Stimulated activated CD4-positive, alpha-beta T cell treated with anti-CD3 and anti-CD28 coated beads, Interleukin-2, amount 100 ng/mL, for 4 hours (primary cell): ENCODE measurements at regions not wholly inside any gene's neighbourhood (a gene's known extent, or its start where the extent isn't known, plus 50 kb on each side); places are given as distances from the start of the nearest gene placed in this dataset.

Experiments
- DNase-seq: peaks from one replicate; pipeline ENCODE4 v3.0.0-alpha.2; 2020; ENCODE audit warnings: low read depth

DNA sequence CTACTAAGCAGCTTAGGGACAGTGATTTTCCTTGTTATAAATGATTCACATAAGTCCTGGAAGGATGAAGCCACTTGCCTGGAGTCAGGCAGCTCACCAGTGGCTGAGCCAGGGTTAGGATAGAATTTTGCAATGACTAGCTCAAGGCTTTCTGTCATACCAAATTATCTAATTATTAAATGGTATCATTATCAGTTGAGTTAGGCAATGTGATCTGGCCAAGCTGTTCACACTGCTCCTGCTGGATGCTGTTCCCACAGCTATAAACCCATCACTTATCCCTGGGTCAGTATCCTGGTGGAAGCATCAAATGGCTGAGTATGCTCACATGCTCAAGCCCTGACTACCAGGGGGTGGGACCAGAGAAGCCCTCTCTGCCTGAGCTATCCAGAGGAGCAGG, 235.2 kb downstream of the MTX2 start:
- no peak for DNase-seq

GRCh38 chr2:176507786-176508185, 238.5 kb downstream of the MTX2 start:
- no peak for DNase-seq

DNA sequence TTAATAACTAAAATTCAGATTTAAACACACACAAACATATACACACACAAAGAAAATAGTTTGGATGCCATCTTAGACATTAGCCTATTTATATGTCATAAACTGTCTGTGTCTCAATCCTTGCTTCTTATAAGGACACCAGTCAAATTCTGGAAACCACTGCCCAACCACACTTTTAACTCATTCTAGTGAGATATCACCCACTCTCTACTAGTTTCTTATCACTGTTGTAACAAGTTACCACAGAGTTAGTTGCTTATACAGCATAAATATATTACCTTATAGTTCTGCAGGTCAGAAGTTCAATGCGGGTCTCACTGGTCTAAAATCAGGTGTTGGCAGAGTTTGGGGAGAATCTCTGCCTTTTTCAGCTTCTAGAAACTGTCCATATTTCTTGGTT, 239.1 kb downstream of the MTX2 start:
- no peak for DNase-seq

- DNase-seq: no peak
Measured at GRCh38 chr2:176508984-176509740, 239.9 kb downstream of the MTX2 start.

- no peak for DNase-seq
Measured at GRCh38 chr2:176514276-176514675, 245.0 kb downstream of the MTX2 start.

- DNase-seq: no peak
Measured at GRCh38 chr2:176514805-176515500, 245.7 kb downstream of the MTX2 start.

GRCh38 chr2:176516051-176516602, 246.9 kb downstream of the MTX2 start:
- no peak for DNase-seq

- no peak for DNase-seq
Measured at GRCh38 chr2:176518823-176519222, 249.6 kb downstream of the MTX2 start.

GRCh38 chr2:176521878-176522670, 252.8 kb downstream of the MTX2 start:
- DNase-seq: no peak

GRCh38 chr2:176525086-176525485, 255.8 kb downstream of the MTX2 start:
- DNase-seq: no peak

GRCh38 chr2:176526995-176527901, 258.0 kb downstream of the MTX2 start:
- DNase-seq: no peak

DNA sequence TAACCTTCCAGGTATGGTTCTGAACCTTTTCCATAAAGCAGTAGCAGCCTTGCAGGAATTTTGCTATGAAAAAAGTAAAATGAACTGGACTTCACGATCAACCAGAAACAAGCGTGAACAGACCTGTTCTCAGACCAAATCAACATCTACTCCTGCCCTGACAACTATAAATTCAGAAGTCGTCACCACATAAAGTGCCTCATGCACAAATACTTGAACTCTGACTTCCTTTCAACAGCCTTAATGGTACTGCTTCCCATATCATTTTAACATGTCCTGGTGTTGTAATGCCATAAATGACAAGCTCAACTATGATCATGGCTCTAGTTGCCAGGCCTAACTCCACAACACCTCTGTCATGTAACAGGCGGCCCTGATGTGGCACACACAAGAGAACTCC, 262.4 kb downstream of the MTX2 start:
- DNase-seq: no peak

- DNase-seq: no peak
Measured at GRCh38 chr2:176533505-176534193, 264.4 kb downstream of the MTX2 start.

DNA sequence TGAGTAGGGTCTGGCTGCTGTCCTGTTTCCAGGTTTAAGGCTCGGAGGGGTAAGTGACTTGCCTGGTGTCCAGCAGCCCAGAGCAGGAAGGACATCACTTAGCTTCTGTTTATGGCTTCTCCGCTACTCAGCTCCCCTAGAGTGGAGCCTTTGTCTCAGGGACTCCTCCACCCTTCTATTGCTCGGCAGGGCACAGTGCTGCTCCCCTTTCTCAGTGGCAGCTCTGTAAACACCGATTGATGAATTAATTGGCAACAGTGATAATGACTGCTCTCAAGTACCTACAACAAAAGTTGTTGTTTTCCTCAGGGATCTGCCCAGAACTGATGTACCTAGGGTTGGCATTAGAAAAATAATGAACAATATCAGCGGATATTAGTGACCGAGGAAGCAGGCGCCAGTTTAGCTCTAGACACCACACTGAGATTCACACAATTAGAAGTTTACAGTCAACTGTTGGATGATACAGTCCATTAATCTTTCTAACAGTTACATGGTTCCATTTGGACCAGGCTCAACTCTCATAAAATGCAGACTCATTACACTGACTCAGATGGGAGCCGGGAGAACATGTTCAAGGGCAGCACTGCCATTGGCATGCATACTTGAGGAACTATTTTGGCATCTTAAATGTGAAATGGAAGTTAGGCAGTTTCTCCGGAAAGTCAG, 265.7 kb downstream of the MTX2 start:
- DNase-seq: no peak

DNA sequence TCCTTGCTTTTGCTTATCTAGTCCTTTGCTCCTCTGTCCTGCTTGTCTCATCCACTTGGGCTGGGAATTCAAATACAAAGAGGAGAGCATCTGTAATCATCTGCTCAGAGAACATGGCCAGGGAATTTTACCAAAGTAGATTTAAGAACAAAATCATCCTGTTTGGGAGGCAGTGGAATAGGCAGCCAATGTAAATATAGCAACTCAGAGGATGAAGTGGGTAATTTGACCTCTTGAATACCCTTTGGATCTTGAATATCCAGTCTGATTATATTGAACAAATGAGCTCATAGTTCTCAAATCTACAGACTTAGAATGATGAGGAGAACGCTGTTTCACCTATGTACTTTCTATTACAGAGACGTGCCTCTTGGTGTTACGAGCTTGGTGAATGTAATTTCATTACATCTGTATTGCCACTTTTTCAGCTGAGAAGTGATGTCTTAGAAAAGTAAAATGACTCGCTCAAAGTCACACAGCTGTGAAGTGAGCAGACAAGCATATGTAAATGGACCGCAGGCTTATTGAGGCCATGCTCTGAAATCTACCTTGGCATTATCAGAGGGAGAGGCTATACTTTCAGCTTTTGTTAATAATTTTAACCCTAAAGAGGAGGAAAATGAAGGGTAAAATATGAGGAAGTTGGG, 266.3 kb downstream of the MTX2 start:
- no peak for DNase-seq

- DNase-seq: no peak
Measured at GRCh38 chr2:176536439-176537133, 267.3 kb downstream of the MTX2 start.

DNA sequence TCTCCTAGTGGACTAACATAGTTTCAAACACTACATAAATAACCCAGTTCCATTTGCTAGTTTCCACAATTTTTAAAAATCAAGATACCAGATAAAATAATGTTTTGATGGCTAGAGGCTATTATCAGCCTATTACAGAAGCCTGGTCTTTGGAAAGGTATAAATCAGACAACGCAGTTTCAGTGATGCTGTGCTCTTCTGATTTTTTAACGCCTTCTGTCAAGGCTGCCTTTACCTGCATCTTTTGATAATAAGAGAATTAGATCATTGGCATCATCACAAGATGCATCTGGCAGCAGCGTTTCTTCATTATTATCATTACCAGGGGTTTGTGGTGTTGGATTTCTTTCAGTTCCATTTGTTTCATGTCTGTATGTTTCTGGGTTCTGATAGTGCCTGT, 268.7 kb downstream of the MTX2 start:
- no peak for DNase-seq

DNA sequence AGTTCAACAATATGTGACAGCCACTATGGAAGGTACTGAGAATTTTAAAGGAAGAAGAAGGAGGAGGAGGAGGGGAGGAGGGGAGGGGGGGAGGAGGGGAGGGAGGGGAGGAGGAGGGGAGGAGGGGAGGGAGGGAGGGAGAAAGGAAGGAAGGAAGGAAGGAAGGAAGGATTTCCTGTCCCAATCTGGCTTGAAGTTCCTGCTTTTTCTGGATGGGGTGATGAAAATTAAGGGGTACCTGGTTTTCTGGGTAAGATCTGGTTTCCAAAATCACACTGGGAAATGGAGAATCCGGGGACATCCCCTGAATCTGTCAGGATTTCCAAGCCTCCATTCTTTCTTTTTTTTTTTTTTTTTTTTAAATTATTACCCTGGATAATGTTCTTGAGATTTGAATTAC, 271.8 kb downstream of the MTX2 start:
- no peak for DNase-seq

DNA sequence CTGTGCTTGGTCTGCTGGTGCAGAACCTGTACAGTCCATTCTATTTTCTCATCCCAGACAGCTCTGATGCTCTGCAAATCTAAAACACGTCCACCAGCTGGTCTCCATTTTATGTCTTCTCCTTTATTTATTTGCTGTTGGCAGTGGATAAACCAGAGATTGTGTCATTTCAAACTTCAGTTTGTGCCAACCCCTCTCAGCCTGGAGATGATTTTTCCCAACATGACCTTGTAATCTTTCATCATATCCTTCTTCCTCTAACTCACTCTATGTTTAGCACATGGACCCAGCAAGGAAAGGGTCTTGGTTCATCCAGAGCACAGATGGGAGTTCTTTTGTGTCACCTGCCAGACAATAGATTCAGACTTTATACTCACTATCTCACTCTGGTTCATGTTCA, 273.2 kb downstream of the MTX2 start:
- DNase-seq: no peak
